ENCODE measurements at regions not wholly inside any gene's neighbourhood (a gene's known extent, or its start where the extent isn't known, plus 50 kb on each side); places are given as distances from the start of the nearest gene placed in this dataset.

DNA sequence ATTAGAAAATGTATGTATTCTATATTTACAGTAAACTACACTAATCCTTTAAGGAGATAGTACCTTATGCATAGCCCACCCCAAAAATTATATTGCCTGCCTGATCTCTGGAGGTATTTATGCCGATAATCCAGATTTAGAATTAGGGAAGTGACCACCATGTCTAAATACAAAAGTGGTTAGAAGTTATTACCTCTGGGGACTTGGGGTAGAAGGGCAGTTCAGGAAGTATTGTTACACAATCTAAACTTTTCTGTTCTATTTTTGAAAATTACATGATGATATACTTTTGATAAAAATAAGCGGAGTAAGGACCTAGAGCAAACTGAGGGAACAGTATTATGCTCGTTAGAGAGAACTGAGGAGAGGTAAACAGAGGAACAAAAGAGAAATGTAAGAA is 90.5 kb upstream of the ZP4 start:
- Histone ChIP-seq H3K9me3 (ENCODE audit: low read length) (no peaks in the 10 kb centered on the region), H4K20me1 (ENCODE audit: insufficient read depth) (no peaks in the 10 kb centered on the region), H3K36me3 (ENCODE audit: insufficient read depth, low read length) (no peaks in the 10 kb centered on the region)

DNA sequence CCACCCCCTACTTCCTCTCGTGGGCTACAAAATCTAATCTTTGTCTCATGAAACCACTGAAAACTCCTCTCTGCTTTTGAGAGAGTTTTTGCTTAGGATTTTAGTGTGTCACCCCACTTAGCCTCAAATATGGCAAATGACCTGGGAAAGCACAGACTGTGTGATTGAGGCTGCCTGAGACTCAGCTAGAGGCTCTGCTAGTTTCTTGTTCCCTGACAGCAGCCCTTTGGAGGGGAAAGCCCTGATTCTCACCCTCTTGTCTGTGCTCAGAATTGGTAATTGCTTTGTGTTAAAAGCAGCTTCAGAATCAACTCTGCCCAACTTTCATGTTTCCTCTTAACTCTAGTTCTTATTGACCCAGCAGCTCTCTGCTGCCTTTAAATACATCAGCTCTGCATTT is 85.6 kb upstream of the ZP4 start:
- Histone ChIP-seq H3K9me2 (ENCODE audit: insufficient read depth, low read length) (no peaks in the 10 kb centered on the region), H3F3A (ENCODE audit: insufficient read depth, low read length, poor library complexity, severe bottlenecking) (no peaks in the 10 kb centered on the region), H3K9me3 (ENCODE audit: low read length) (no peaks in the 10 kb centered on the region), H3K36me3 (ENCODE audit: insufficient read depth, low read length) (no peaks in the 10 kb centered on the region), H3K27me3 (ENCODE audit: insufficient read depth, low read depth, low read length) (no peaks in the 10 kb centered on the region), H3K4me3 (ENCODE audit: low read length) (no peak overlapping the region), H3K27ac (ENCODE audit: low read length) (no peak overlapping the region), H2AFZ (ENCODE audit: low read depth, low read length) (no peak overlapping the region), H3K9ac (ENCODE audit: low read length) (no peak overlapping the region), H3K4me2 (ENCODE audit: low read length) (no peak overlapping the region), H4K20me1 (ENCODE audit: insufficient read depth) (no peaks in the 10 kb centered on the region), H3K79me2 (replicated peaks; ENCODE audit: insufficient read depth, low read length) (no peaks in the 10 kb centered on the region)
- TF ChIP-seq EP300 (conservative IDR thresholded peaks at IDR 0.05; ENCODE audit: poor library complexity, severe bottlenecking) (no peak), EZH2 (IDR thresholded peaks at IDR 0.05; ENCODE audit: borderline replicate concordance, insufficient read depth, low read length, poor library complexity, severe bottlenecking) (no peak), MXI1 (conservative IDR thresholded peaks at IDR 0.05; ENCODE audit: poor library complexity, severe bottlenecking) (no peak), TAF1 (IDR thresholded peaks at IDR 0.05; ENCODE audit: low read depth) (no peak)
- TF ChIP-seq, protein P1, sequence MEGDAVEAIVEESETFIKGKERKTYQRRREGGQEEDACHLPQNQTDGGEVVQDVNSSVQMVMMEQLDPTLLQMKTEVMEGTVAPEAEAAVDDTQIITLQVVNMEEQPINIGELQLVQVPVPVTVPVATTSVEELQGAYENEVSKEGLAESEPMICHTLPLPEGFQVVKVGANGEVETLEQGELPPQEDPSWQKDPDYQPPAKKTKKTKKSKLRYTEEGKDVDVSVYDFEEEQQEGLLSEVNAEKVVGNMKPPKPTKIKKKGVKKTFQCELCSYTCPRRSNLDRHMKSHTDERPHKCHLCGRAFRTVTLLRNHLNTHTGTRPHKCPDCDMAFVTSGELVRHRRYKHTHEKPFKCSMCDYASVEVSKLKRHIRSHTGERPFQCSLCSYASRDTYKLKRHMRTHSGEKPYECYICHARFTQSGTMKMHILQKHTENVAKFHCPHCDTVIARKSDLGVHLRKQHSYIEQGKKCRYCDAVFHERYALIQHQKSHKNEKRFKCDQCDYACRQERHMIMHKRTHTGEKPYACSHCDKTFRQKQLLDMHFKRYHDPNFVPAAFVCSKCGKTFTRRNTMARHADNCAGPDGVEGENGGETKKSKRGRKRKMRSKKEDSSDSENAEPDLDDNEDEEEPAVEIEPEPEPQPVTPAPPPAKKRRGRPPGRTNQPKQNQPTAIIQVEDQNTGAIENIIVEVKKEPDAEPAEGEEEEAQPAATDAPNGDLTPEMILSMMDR (IDR thresholded peaks at IDR 0.05; ENCODE audit: poor library complexity, severe bottlenecking): no peak
- TF ChIP-seq, protein P2, sequence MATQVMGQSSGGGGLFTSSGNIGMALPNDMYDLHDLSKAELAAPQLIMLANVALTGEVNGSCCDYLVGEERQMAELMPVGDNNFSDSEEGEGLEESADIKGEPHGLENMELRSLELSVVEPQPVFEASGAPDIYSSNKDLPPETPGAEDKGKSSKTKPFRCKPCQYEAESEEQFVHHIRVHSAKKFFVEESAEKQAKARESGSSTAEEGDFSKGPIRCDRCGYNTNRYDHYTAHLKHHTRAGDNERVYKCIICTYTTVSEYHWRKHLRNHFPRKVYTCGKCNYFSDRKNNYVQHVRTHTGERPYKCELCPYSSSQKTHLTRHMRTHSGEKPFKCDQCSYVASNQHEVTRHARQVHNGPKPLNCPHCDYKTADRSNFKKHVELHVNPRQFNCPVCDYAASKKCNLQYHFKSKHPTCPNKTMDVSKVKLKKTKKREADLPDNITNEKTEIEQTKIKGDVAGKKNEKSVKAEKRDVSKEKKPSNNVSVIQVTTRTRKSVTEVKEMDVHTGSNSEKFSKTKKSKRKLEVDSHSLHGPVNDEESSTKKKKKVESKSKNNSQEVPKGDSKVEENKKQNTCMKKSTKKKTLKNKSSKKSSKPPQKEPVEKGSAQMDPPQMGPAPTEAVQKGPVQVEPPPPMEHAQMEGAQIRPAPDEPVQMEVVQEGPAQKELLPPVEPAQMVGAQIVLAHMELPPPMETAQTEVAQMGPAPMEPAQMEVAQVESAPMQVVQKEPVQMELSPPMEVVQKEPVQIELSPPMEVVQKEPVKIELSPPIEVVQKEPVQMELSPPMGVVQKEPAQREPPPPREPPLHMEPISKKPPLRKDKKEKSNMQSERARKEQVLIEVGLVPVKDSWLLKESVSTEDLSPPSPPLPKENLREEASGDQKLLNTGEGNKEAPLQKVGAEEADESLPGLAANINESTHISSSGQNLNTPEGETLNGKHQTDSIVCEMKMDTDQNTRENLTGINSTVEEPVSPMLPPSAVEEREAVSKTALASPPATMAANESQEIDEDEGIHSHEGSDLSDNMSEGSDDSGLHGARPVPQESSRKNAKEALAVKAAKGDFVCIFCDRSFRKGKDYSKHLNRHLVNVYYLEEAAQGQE (IDR thresholded peaks at IDR 0.05; ENCODE audit: borderline replicate concordance): no peak

More for the DNA sequence above, 90.5 kb upstream of the ZP4 start:
- Histone ChIP-seq H3K27me3 (ENCODE audit: insufficient read depth, low read depth, low read length) (no peaks in the 10 kb centered on the region), H3K4me2 (ENCODE audit: low read length) (no peak overlapping the region), H2AFZ (ENCODE audit: low read depth, low read length) (no peak overlapping the region), H3K79me2 (replicated peaks; ENCODE audit: insufficient read depth, low read length) (no peaks in the 10 kb centered on the region), H3K27ac (ENCODE audit: low read length) (no peak overlapping the region), H3F3A (ENCODE audit: insufficient read depth, low read length, poor library complexity, severe bottlenecking) (no peaks in the 10 kb centered on the region), H3K4me3 (ENCODE audit: low read length) (no peak overlapping the region), H3K9ac (ENCODE audit: low read length) (no peak overlapping the region), H3K9me2 (ENCODE audit: insufficient read depth, low read length) (no peaks in the 10 kb centered on the region)
- no peak for TF ChIP-seq SMC3 (conservative IDR thresholded peaks at IDR 0.05; ENCODE audit: poor library complexity)
- no peak for TF ChIP-seq EP300 (conservative IDR thresholded peaks at IDR 0.05; ENCODE audit: poor library complexity, severe bottlenecking)
- TF ChIP-seq EZH2 (IDR thresholded peaks at IDR 0.05; ENCODE audit: borderline replicate concordance, insufficient read depth, low read length, poor library complexity, severe bottlenecking): no peak
- TF ChIP-seq TAF1 (IDR thresholded peaks at IDR 0.05; ENCODE audit: low read depth): no peak
- TF ChIP-seq, protein P1 (IDR thresholded peaks at IDR 0.05; ENCODE audit: poor library complexity, severe bottlenecking): no peak
- TF ChIP-seq POLR2AphosphoS5 (IDR thresholded peaks at IDR 0.05): no peak
- TF ChIP-seq MXI1 (conservative IDR thresholded peaks at IDR 0.05; ENCODE audit: poor library complexity, severe bottlenecking): no peak
- TF ChIP-seq, protein P2 (IDR thresholded peaks at IDR 0.05; ENCODE audit: borderline replicate concordance): no peak
- no peak for TF ChIP-seq RAD21 (conservative IDR thresholded peaks at IDR 0.05)

Measured in neural cell (in vitro differentiated cells).